ENCODE measurements at regions not wholly inside any gene's neighbourhood (a gene's known extent, or its start where the extent isn't known, plus 50 kb on each side); places are given as distances from the start of the nearest gene placed in this dataset.

DNA sequence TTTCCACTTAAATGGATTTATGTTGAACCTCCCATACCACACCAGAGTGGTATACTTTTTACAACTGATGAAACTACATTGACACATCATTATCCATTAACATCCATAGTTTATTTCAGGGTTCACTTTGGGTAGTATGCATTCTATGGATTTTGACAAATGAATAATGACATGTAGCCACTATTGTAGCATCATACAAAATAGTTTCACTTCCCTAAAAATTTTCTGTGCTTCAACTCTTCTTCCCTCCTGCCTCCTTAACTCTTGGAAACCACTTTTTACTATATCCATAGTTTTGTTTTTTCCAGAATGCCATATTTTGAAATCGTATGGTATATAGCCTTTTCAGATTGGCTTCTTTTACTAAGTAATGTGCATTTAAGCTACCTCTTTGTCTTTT, 199.5 kb upstream of the TMEM196 start:
- DNase-seq (ENCODE audit: low spot score) (no peak), FAIRE-seq (no peak), ATAC-seq (no peak)
- H3K9ac ChIP-seq (ENCODE audit: insufficient read depth, low read depth, low read length), result no peak overlapping the region
- H3K4me3 ChIP-seq (replicated peaks in 1 of 3; ENCODE audit: insufficient read depth in 1 of 3, low read depth in 2 of 3, low read length in 3 of 3), result no peak overlapping the region
- TF ChIP-seq RARG (CRISPR knock-in tag; IDR thresholded peaks at IDR 0.05; ENCODE audit: low read depth), result no peak
- no peak for TF ChIP-seq GTF3A (CRISPR knock-in tag; conservative IDR thresholded peaks at IDR 0.05)
- TF ChIP-seq SRY (CRISPR knock-in tag; IDR thresholded peaks at IDR 0.05), result no peak
- WGBS (ENCODE audit: low lambda C conversion rate), result 5% methylated on average over 1 of the region's 1 CpG
- no peak overlapping the region for H3K4me2 ChIP-seq (ENCODE audit: low read depth, low read length)
- POLR2A ChIA-PET, result no interaction called here
- no peaks in the 10 kb centered on the region for H4K20me1 ChIP-seq (ENCODE audit: insufficient read depth, low read length)
- H3K27me3 ChIP-seq (ENCODE audit: control insufficient read depth in 1 of 2, insufficient read depth in 2 of 2, low read length in 2 of 2), result no peaks in the 10 kb centered on the region
- no peak overlapping the region for H3K27ac ChIP-seq (ENCODE audit: extremely low read length, insufficient read depth, low read length)
- no peaks in the 10 kb centered on the region for H3K36me3 ChIP-seq (replicated peaks in 1 of 2; ENCODE audit: control insufficient read depth in 1 of 2, insufficient read depth in 2 of 2, low read length in 2 of 2)
- H2AFZ ChIP-seq (ENCODE audit: low read length), result no peak overlapping the region
- H3K9me3 ChIP-seq (ENCODE audit: low read length), result peaks cover 30% of the 10 kb centered on the region
- BruUV-seq (replicated peaks), result no TSS peak
- no peaks in the 10 kb centered on the region for H3K4me1 ChIP-seq (ENCODE audit: insufficient read depth, low read length)
- in situ Hi-C loops (cut with HindIII; ENCODE audit: extremely low pct_ligation_motif_present, low pct_unique_long_range_greater_than_20kb) (no loop called here), intact Hi-C loops (cut with micrococcal nuclease; ENCODE audit: unreplicated experiment) (no loop called here)
- no peaks in the 10 kb centered on the region for H3K79me2 ChIP-seq (ENCODE audit: insufficient read depth, low read length)
- CTCF ChIA-PET (ENCODE audit: low intra/inter-chr PET ratio, low total read pairs), result no interaction called here

DNA sequence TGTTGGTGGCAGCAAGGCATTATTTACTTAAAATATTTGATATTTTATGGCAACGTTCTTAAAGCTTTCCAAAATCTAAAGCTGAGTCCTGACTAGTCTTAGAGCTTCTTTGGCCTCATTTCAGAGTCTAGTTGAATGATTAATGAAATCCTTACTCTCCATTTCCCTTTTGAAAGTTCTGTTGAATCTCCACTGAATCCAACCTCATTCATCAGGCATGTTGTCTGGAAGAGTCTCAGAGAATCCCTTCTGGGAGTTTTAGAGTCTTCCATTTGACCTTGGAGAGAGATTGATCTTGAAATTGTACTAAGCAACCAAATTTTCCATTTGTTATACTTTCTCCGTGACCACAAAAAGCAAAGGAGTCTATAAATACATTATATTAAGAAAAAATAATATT, 198.5 kb upstream of the TMEM196 start:
- ChIA-PET CTCF (ENCODE audit: low intra/inter-chr PET ratio, low total read pairs) (no interaction called here), POLR2A (no interaction called here)

More for the DNA sequence above, 198.5 kb upstream of the TMEM196 start:
- peaks cover 35% of the 10 kb centered on the region for H3K9me3 ChIP-seq (ENCODE audit: low read length)
- whole genome bisulfite sequencing (ENCODE audit: low lambda C conversion rate), result 1% methylated on average over 2 of the region's 2 CpGs
- no peak overlapping the region for H2AFZ ChIP-seq (ENCODE audit: low read length)
- FAIRE-seq (no peak), ATAC-seq (no peak), DNase-seq (ENCODE audit: low spot score) (no peak)
- no peak overlapping the region for H3K9ac ChIP-seq (ENCODE audit: insufficient read depth, low read depth, low read length)
- H3K79me2 ChIP-seq (ENCODE audit: insufficient read depth, low read length), result no peaks in the 10 kb centered on the region
- no peak overlapping the region for H3K4me2 ChIP-seq (ENCODE audit: low read depth, low read length)
- no peaks in the 10 kb centered on the region for H3K36me3 ChIP-seq (replicated peaks in 1 of 2; ENCODE audit: control insufficient read depth in 1 of 2, insufficient read depth in 2 of 2, low read length in 2 of 2)
- no peak for TF ChIP-seq ZNF460 (CRISPR knock-in tag; IDR thresholded peaks at IDR 0.05; ENCODE audit: borderline replicate concordance)
- TF ChIP-seq ZNF335 (CRISPR knock-in tag; IDR thresholded peaks at IDR 0.05), result no peak
- no peak for TF ChIP-seq ZNF644 (CRISPR knock-in tag; IDR thresholded peaks at IDR 0.05; ENCODE audit: low read depth)
- no peak for TF ChIP-seq ZBTB38 (CRISPR knock-in tag; IDR thresholded peaks at IDR 0.05)
- no peak for TF ChIP-seq FOXK1 (CRISPR knock-in tag; IDR thresholded peaks at IDR 0.05; ENCODE audit: borderline replicate concordance, low read depth)
- TF ChIP-seq FOXA1 (IDR thresholded peaks at IDR 0.05), result no peak
- TF ChIP-seq FOXA1 (CRISPR knock-in tag; IDR thresholded peaks at IDR 0.05), result no peak
- no peak for TF ChIP-seq KDM1A (CRISPR knock-in tag; IDR thresholded peaks at IDR 0.05)
- TF ChIP-seq SRSF4 (IDR thresholded peaks at IDR 0.05; ENCODE audit: low read depth, low read length, poor library complexity, severe bottlenecking), result no peak
- no peak for TF ChIP-seq ZNF317 (CRISPR knock-in tag; IDR thresholded peaks at IDR 0.05)
- TF ChIP-seq BRCA1 (CRISPR knock-in tag; IDR thresholded peaks at IDR 0.05), result no peak
- no peak for TF ChIP-seq DNMT1 (CRISPR knock-in tag; IDR thresholded peaks at IDR 0.05)
- TF ChIP-seq ZBTB7B (CRISPR knock-in tag; IDR thresholded peaks at IDR 0.05), result no peak
- TF ChIP-seq ZC3H4 (CRISPR knock-in tag; IDR thresholded peaks at IDR 0.05; ENCODE audit: borderline replicate concordance), result no peak
- TF ChIP-seq ZNF143 (CRISPR knock-in tag; IDR thresholded peaks at IDR 0.05), result no peak
- H3K27me3 ChIP-seq (ENCODE audit: control insufficient read depth in 1 of 2, insufficient read depth in 2 of 2, low read length in 2 of 2), result no peaks in the 10 kb centered on the region
- H3K4me3 ChIP-seq (replicated peaks in 1 of 3; ENCODE audit: insufficient read depth in 1 of 3, low read depth in 2 of 3, low read length in 3 of 3), result no peak overlapping the region
- in situ Hi-C loops (cut with HindIII; ENCODE audit: extremely low pct_ligation_motif_present, low pct_unique_long_range_greater_than_20kb) (no loop called here), intact Hi-C loops (cut with micrococcal nuclease; ENCODE audit: unreplicated experiment) (no loop called here)
- H3K4me1 ChIP-seq (ENCODE audit: insufficient read depth, low read length), result no peaks in the 10 kb centered on the region
- H3K27ac ChIP-seq (ENCODE audit: extremely low read length, insufficient read depth, low read length), result no peak overlapping the region
- H4K20me1 ChIP-seq (ENCODE audit: insufficient read depth, low read length), result no peaks in the 10 kb centered on the region
- BruUV-seq (replicated peaks), result no TSS peak

Data from HepG2 (cell line).